Ishikawa (cell line): ENCODE measurements at regions not wholly inside any gene's neighbourhood (a gene's known extent, or its start where the extent isn't known, plus 50 kb on each side); places are given as distances from the start of the nearest gene placed in this dataset.

Experiments
- CEBPB ChIP-seq: IDR thresholded peaks from 2 replicates; pipeline ENCODE4 v1.6.1; 2012
- CREB1 ChIP-seq: IDR thresholded peaks from 2 replicates; pipeline ENCODE4 v1.6.1; 2012; ENCODE audit warnings: low read depth
- EGR1 ChIP-seq: IDR thresholded peaks from 2 replicates; pipeline ENCODE4 v1.6.1; 2012
- EP300 ChIP-seq: IDR thresholded peaks from 2 replicates; pipeline ENCODE4 v1.6.1; 2012; ENCODE audit warnings: borderline replicate concordance
- FOXM1 ChIP-seq: IDR thresholded peaks from 2 replicates; pipeline ENCODE4 v1.6.1; 2012; ENCODE audit warnings: low read depth, borderline replicate concordance
- NFIC ChIP-seq: IDR thresholded peaks from 2 replicates; pipeline ENCODE4 v1.6.1; 2012
- RAD21 ChIP-seq: IDR thresholded peaks from 2 replicates; pipeline ENCODE4 v1.6.1; 2012; ENCODE audit warnings: low read depth
- REST ChIP-seq: IDR thresholded peaks from 2 replicates; pipeline ENCODE4 v1.6.1; 2012; ENCODE audit warnings: low read depth, mild to moderate bottlenecking
- TAF1 ChIP-seq: IDR thresholded peaks from 2 replicates; pipeline ENCODE4 v1.6.1; 2012; ENCODE audit warnings: low read depth, mild to moderate bottlenecking
- TCF12 ChIP-seq: IDR thresholded peaks from 2 replicates; pipeline ENCODE4 v1.6.1; 2012; ENCODE audit warnings: low read depth
- TEAD4 ChIP-seq: IDR thresholded peaks from 2 replicates; pipeline ENCODE4 v1.6.1; 2012
- YY1 ChIP-seq: IDR thresholded peaks from 2 replicates; pipeline ENCODE4 v1.6.1; 2012; ENCODE audit warnings: low read depth
- ZBTB7A ChIP-seq: IDR thresholded peaks from 2 replicates; pipeline ENCODE4 v1.6.1; 2012; ENCODE audit warnings: low read depth
- TF ChIP-seq, protein P1 (sequence below): IDR thresholded peaks from 2 replicates; pipeline ENCODE4 v1.6.1; 2012
- TF ChIP-seq, protein P2 (sequence below): IDR thresholded peaks from 2 replicates; pipeline ENCODE4 v1.6.1; 2012

DNA sequence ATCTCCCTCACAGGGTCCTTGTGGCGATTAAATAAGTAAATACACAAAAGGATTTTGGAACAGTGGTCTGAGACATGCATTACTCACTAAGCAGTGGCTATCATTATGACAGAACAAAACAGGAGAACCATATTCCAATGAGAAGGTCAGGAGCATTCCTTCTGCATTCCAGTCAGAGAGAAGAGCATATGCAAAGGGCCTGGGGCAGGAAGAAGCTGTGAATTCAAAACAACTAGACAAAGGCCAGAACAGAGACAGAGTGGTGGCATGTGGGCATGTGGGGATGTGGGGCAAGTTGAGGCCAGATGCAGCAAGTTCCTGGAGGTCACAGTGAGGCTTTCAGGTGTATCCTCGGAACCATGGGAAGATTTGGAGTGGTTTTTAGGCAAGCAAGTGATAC, 70.1 kb upstream of the VRK1 start:
- TF ChIP-seq REST (no peak), TEAD4 (no peak)

DNA sequence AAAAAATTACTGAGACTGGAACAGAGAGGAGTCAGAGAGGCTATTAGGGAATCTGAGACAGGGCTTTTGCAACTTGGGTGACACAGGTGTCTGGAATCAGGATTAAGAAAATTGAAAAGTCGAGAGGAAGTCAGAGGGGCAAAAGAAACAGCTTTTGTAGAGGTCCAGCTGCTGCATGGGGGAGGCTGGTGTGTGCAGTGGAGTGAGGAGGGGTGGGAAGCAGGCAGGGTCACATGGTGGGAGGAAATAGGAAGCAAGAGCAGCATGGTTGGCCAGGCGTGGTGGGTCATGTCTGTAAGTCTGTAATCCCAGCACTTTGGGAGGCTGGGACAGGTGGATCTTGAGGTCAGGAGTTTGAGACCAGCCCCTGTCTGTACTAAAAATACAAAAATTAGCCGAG, 69.7 kb upstream of the VRK1 start:
- TF ChIP-seq, protein P1, sequence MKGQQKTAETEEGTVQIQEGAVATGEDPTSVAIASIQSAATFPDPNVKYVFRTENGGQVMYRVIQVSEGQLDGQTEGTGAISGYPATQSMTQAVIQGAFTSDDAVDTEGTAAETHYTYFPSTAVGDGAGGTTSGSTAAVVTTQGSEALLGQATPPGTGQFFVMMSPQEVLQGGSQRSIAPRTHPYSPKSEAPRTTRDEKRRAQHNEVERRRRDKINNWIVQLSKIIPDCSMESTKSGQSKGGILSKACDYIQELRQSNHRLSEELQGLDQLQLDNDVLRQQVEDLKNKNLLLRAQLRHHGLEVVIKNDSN = no peak
- TF ChIP-seq TAF1 (no peak), CREB1 (no peak), ZBTB7A (no peak), NFIC (no peak), CEBPB (no peak), YY1 (no peak), FOXM1 (no peak), TCF12 (no peak), RAD21 (no peak), EP300 (no peak), TEAD4 (no peak), REST (no peak), EGR1 (no peak)
- TF ChIP-seq, protein P2, sequence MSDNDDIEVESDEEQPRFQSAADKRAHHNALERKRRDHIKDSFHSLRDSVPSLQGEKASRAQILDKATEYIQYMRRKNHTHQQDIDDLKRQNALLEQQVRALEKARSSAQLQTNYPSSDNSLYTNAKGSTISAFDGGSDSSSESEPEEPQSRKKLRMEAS = no peak

DNA sequence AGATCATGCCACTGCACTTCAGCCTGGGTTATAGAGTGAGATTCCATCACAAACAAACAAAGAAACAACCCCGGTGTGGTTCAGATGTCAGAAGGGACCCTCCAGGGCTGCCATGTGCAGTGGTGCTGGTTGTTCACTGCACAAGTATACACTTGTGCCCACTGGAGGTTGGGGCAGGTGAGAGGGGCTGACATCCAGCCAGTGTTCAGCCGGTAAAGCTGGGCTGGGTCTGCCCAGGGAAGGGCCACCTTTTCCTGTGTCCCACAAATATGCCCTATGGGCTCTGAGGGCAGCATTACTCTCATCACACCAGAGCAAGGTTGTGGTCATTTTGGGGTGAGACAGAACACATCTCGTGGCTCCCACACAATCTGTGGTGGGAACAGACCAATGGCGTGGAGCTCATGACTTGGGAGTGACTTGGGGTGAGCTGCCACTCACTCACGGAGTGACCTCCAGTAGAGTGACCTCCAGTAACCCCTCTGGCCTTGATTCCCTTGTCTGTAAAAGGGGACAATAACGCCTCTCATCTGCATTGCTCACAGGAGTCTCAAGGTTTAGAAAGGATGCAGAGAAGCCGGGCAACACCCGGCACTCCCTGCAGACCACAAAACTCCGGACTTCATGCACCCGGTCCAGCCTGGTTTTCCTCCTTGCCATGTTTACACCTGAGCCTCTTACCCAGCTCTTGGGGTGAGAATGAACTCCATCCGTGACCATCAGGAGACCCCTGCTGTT, 69.0 kb upstream of the VRK1 start:
- TF ChIP-seq EP300 = no peak
- no peak for TF ChIP-seq REST
- no peak for TF ChIP-seq ZBTB7A
- no peak for TF ChIP-seq FOXM1
- no peak for TF ChIP-seq YY1
- TF ChIP-seq, protein P2 = no peak
- TF ChIP-seq, protein P1 = no peak
- no peak for TF ChIP-seq EGR1
- no peak for TF ChIP-seq CEBPB
- no peak for TF ChIP-seq RAD21
- TF ChIP-seq TCF12 = no peak
- no peak for TF ChIP-seq TEAD4
- TF ChIP-seq TAF1 = no peak
- TF ChIP-seq NFIC = no peak
- no peak for TF ChIP-seq CREB1

GRCh38 chr14:96729889-96730288, 67.3 kb upstream of the VRK1 start:
- TF ChIP-seq, protein P1 = no peak
- no peak for TF ChIP-seq RAD21
- TF ChIP-seq ZBTB7A = no peak
- no peak for TF ChIP-seq REST
- TF ChIP-seq TCF12 = no peak
- TF ChIP-seq, protein P2 = no peak
- TF ChIP-seq YY1 = no peak
- no peak for TF ChIP-seq EGR1
- no peak for TF ChIP-seq CEBPB
- no peak for TF ChIP-seq TEAD4
- no peak for TF ChIP-seq FOXM1
- TF ChIP-seq TAF1 = no peak
- no peak for TF ChIP-seq CREB1
- TF ChIP-seq EP300 = no peak
